Astrocyte of the cerebellum (primary cell): ENCODE measurements at regions not wholly inside any gene's neighbourhood (a gene's known extent, or its start where the extent isn't known, plus 50 kb on each side); places are given as distances from the start of the nearest gene placed in this dataset.

ENCODE experiments used
- DNase-seq: peaks from one replicate; pipeline ENCODE4 v3.0.0-alpha.2; 2011; ENCODE audit warnings: low read depth
- H3K4me3 ChIP-seq: 2 replicates; pipeline ENCODE4 v1.5.1; 2011; ENCODE audit warnings: mild to moderate bottlenecking, low read depth, low read length, moderate library complexity
- CTCF ChIP-seq: IDR thresholded peaks from 2 replicates; pipeline ENCODE4 v1.5.1; 2012; ENCODE audit warnings: low read length, low read depth, moderate library complexity, mild to moderate bottlenecking; ENCODE audit errors: missing control alignments
- in situ Hi-C: cut with HindIII; loops from 2 replicates; pipeline ENCODE4 v1.10.0; 2017; ENCODE audit warnings: low sequenced_read_pairs

GRCh38 chr18:70503060-70503459 is 214.2 kb downstream of the SOCS6 start:
- H3K4me3 ChIP-seq, result no peak overlapping the region
- in situ Hi-C loops, result no loop called here
- DNase-seq, result no peak
- no peak for TF ChIP-seq CTCF

- DNase-seq, result no peak
- no peak for TF ChIP-seq CTCF
- in situ Hi-C loops, result no loop called here
- no peak overlapping the region for H3K4me3 ChIP-seq
These were observed 212.5 kb downstream of the SOCS6 start for GRCh38 chr18:70501358-70501757.

GRCh38 chr18:70500748-70501147 is 211.9 kb downstream of the SOCS6 start:
- DNase-seq, result no peak
- no peak overlapping the region for H3K4me3 ChIP-seq
- in situ Hi-C loops, result no loop called here
- no peak for TF ChIP-seq CTCF

- DNase-seq, result no peak
- TF ChIP-seq CTCF, result no peak
- no peak overlapping the region for H3K4me3 ChIP-seq
- in situ Hi-C loops, result no loop called here
These were observed 210.4 kb downstream of the SOCS6 start for GRCh38 chr18:70499218-70499691.

- H3K4me3 ChIP-seq, result no peak overlapping the region
- no peak for DNase-seq
- in situ Hi-C loops, result no loop called here
- TF ChIP-seq CTCF, result no peak
These were observed 207.8 kb downstream of the SOCS6 start for GRCh38 chr18:70496353-70497294.

GRCh38 chr18:70494524-70494923 is 205.7 kb downstream of the SOCS6 start:
- no peak for TF ChIP-seq CTCF
- in situ Hi-C loops, result no loop called here
- no peak for DNase-seq
- no peak overlapping the region for H3K4me3 ChIP-seq
